ENCODE measurements at regions not wholly inside any gene's neighbourhood (a gene's known extent, or its start where the extent isn't known, plus 50 kb on each side); places are given as distances from the start of the nearest gene placed in this dataset.

GRCh38 chr5:35430381-35431162 lies 187.1 kb upstream of the SPEF2 start:
- ATAC-seq (no peak), DNase-seq (no peak)
- WGBS (ENCODE audit: insufficient coverage): 57% methylated on average over 4 of the region's 5 CpGs
- Histone ChIP-seq H3K27ac (ENCODE audit: low read length) (no peak overlapping the region), H3K4me3 (ENCODE audit: low read length) (no peak overlapping the region), H3K27me3 (ENCODE audit: control insufficient read depth, insufficient read depth, low read length) (peaks cover 2% of the 10 kb centered on the region), H3K4me1 (ENCODE audit: control insufficient read depth, insufficient read depth, low read length) (no peaks in the 10 kb centered on the region), H3K9me3 (ENCODE audit: control insufficient read depth, insufficient read depth, low read length) (no peaks in the 10 kb centered on the region), H3K36me3 (ENCODE audit: control insufficient read depth, insufficient read depth, low read length) (no peaks in the 10 kb centered on the region)
- intact Hi-C loops (cut with micrococcal nuclease): no loop called here
- H3K27ac Mint-ChIP-seq: no peak overlapping the region
- no peaks in the 10 kb centered on the region for H3K36me3 Mint-ChIP-seq
- no peak overlapping the region for H3K4me3 Mint-ChIP-seq
- TF ChIP-seq, protein P1, sequence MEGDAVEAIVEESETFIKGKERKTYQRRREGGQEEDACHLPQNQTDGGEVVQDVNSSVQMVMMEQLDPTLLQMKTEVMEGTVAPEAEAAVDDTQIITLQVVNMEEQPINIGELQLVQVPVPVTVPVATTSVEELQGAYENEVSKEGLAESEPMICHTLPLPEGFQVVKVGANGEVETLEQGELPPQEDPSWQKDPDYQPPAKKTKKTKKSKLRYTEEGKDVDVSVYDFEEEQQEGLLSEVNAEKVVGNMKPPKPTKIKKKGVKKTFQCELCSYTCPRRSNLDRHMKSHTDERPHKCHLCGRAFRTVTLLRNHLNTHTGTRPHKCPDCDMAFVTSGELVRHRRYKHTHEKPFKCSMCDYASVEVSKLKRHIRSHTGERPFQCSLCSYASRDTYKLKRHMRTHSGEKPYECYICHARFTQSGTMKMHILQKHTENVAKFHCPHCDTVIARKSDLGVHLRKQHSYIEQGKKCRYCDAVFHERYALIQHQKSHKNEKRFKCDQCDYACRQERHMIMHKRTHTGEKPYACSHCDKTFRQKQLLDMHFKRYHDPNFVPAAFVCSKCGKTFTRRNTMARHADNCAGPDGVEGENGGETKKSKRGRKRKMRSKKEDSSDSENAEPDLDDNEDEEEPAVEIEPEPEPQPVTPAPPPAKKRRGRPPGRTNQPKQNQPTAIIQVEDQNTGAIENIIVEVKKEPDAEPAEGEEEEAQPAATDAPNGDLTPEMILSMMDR (IDR thresholded peaks at IDR 0.05): no peak
- H3K9me3 Mint-ChIP-seq: peaks cover 0 to 2% of the 10 kb centered on the region in 2 donors
- H3K27me3 Mint-ChIP-seq (ENCODE audit: low read depth in 2 of 2): no peaks in the 10 kb centered on the region
- H3K4me1 Mint-ChIP-seq: no peaks in the 10 kb centered on the region

DNA sequence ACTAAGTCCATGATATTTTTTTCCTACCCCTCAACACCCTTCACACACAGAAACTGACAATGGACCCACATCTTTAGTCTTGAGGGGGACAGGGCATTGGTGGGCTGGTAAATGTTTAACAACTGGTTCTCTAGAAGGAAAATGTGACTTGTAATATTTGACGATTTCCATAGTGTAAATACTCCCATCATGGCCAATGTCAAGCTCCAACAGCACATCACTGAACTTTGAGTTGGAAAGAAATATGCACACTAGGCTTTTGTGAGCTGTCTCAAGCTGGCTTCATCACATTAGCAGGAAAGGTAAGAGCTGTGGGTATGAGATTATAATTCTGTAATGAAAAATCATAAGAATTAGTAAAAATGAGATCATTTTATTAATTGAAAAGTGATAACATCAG lies 189.9 kb upstream of the PRLR start:
- no peaks in the 10 kb centered on the region for H3K27me3 ChIP-seq (ENCODE audit: control insufficient read depth, insufficient read depth, low read length)
- H3K27ac Mint-ChIP-seq: no peak overlapping the region
- no peak overlapping the region for H3K4me3 Mint-ChIP-seq
- no peak overlapping the region for H3K27ac ChIP-seq (ENCODE audit: low read length)
- H3K27me3 Mint-ChIP-seq (ENCODE audit: low read depth in 2 of 2): no peaks in the 10 kb centered on the region
- peaks cover 0 to 2% of the 10 kb centered on the region in 2 donors for H3K9me3 Mint-ChIP-seq
- no peaks in the 10 kb centered on the region for H3K9me3 ChIP-seq (ENCODE audit: control insufficient read depth, insufficient read depth, low read length)
- no peaks in the 10 kb centered on the region for H3K4me1 ChIP-seq (ENCODE audit: control insufficient read depth, insufficient read depth, low read length)
- WGBS (ENCODE audit: insufficient coverage): 100% methylated on average over 1 of the region's 1 CpG
- no peak overlapping the region for H3K4me3 ChIP-seq (ENCODE audit: low read length)
- no peak for ATAC-seq
- H3K36me3 Mint-ChIP-seq: no peaks in the 10 kb centered on the region
- TF ChIP-seq, protein P1 (IDR thresholded peaks at IDR 0.05): no peak
- intact Hi-C loops (cut with micrococcal nuclease): no loop called here
- no peaks in the 10 kb centered on the region for H3K36me3 ChIP-seq (ENCODE audit: control insufficient read depth, insufficient read depth, low read length)
- DNase-seq: no peak
- H3K4me1 Mint-ChIP-seq: no peaks in the 10 kb centered on the region

- Mint-ChIP-seq H3K36me3 (no peaks in the 10 kb centered on the region), H3K4me3 (no peak overlapping the region), H3K27me3 (ENCODE audit: low read depth in 2 of 2) (no peaks in the 10 kb centered on the region), H3K27ac (no peak overlapping the region), H3K4me1 (no peaks in the 10 kb centered on the region), H3K9me3 (peaks cover 0 to 4% of the 10 kb centered on the region in 2 donors)
- Histone ChIP-seq H3K9me3 (ENCODE audit: control insufficient read depth, insufficient read depth, low read length) (no peaks in the 10 kb centered on the region), H3K4me3 (ENCODE audit: low read length) (no peak overlapping the region), H3K27ac (ENCODE audit: low read length) (no peak overlapping the region), H3K27me3 (ENCODE audit: control insufficient read depth, insufficient read depth, low read length) (no peaks in the 10 kb centered on the region), H3K4me1 (ENCODE audit: control insufficient read depth, insufficient read depth, low read length) (no peaks in the 10 kb centered on the region), H3K36me3 (ENCODE audit: control insufficient read depth, insufficient read depth, low read length) (no peaks in the 10 kb centered on the region)
- intact Hi-C loops (cut with micrococcal nuclease): no loop called here
- ATAC-seq (no peak), DNase-seq (no peak)
- TF ChIP-seq, protein P1 (IDR thresholded peaks at IDR 0.05): no peak
- 87% methylated on average over 4 of the region's 4 CpGs for WGBS (ENCODE audit: insufficient coverage)
Observed at GRCh38 chr5:35417040-35417439, 186.8 kb upstream of the PRLR start.

Measured in natural killer cell (primary cell).